Thoracic aorta (tissue), 2 donors: ENCODE measurements at regions not wholly inside any gene's neighbourhood (a gene's known extent, or its start where the extent isn't known, plus 50 kb on each side); places are given as distances from the start of the nearest gene placed in this dataset.

Experiments used
- ATAC-seq: fragments of 150-250 bp; one replicate; pipeline ENCODE4 v1.8.0; 2017; ENCODE audit warnings: low read depth; ENCODE audit not compliant: insufficient number of reproducible peaks, low FRiP score
- DNase-seq: peaks from one replicate; pipeline ENCODE4 v3.0.0-alpha.2; 2020; ENCODE audit warnings: low spot score
- H3K27ac ChIP-seq, 2 donors: fragments of 200-600 bp; sonication (generic); 1 replicate in 1 of 2; 2 replicates in 1 of 2; pipeline ENCODE4 v1.5.1; 2016; ENCODE audit warnings: mild to moderate bottlenecking in 2 of 2, moderate library complexity in 2 of 2
- H3K27me3 ChIP-seq: fragments of 200-600 bp; sonication (generic); replicated peaks from 2 replicates; pipeline ENCODE4 v1.6.0; 2016; ENCODE audit warnings: mild to moderate bottlenecking; ENCODE audit not compliant: insufficient read depth
- H3K36me3 ChIP-seq: fragments of 200-600 bp; sonication (generic); one replicate; pipeline ENCODE4 v1.5.1; 2016
- H3K4me1 ChIP-seq, 2 donors: fragments of 200-600 bp; sonication (generic); 1 replicate in 1 of 2; 2 replicates in 1 of 2; pipeline versions ENCODE4 v1.5.1 to v1.6.0; 2016; ENCODE audit warnings: low read depth in 2 of 2, mild to moderate bottlenecking in 1 of 2; ENCODE audit not compliant: control insufficient read depth in 1 of 2
- H3K4me3 ChIP-seq: fragments of 200-600 bp; sonication (generic); 2 replicates; pipeline ENCODE4 v1.5.1; 2016; ENCODE audit warnings: mild to moderate bottlenecking
- H3K9me3 ChIP-seq: fragments of 200-600 bp; sonication (generic); 2 replicates; pipeline ENCODE4 v1.5.1; 2016
- CTCF ChIP-seq: fragments of 200-600 bp; sonication (generic); IDR thresholded peaks from one replicate; pipeline ENCODE4 v1.5.1; 2019; ENCODE audit warnings: antibody characterized with exemption

DNA sequence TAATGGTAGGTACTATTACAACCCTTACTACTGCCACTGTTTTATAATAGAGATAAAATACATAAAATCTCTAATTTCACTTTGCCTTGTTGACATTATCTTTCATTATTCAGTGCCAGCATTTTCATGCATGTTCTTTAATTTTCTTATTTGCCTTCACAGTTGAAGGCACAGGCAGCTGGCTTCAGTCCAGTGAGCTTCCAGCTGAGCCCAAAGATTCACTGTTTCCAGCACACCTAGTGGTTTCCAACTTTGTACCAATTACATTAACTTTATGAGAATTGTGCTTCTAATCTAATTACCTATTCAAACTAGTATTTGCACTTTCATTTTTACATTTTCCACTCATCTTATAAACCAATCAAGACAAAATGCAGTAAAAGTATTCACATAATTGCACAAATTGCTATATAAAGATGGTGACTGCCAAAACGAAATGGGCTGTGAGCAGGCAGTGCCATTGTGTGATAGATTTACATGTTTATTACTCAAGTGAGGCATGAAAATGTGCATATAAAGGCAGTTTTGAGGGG lies 228.3 kb downstream of the MFSD1 start:
- Histone ChIP-seq H3K36me3 (no peaks in the 10 kb centered on the region), H3K27me3 (no peaks in the 10 kb centered on the region), H3K4me3 (no peak overlapping the region), H3K4me1 (no peaks in the 10 kb centered on the region), H3K27ac (no peak overlapping the region), H3K9me3 (no peaks in the 10 kb centered on the region)
- no peak for ATAC-seq
- no peak for TF ChIP-seq CTCF
- no peak for DNase-seq

- no peak overlapping the region for H3K27ac ChIP-seq
These were observed 229.2 kb downstream of the MFSD1 start for GRCh38 chr3:159030886-159031679.

GRCh38 chr3:159032311-159032710 lies 230.5 kb downstream of the MFSD1 start:
- no peak for TF ChIP-seq CTCF
- H3K4me1 ChIP-seq, result no peaks in the 10 kb centered on the region
- H3K27me3 ChIP-seq, result no peaks in the 10 kb centered on the region
- H3K36me3 ChIP-seq, result no peaks in the 10 kb centered on the region
- ATAC-seq (no peak), DNase-seq (no peak)
- no peaks in the 10 kb centered on the region for H3K9me3 ChIP-seq
- no peak overlapping the region for H3K4me3 ChIP-seq
- no peak overlapping the region for H3K27ac ChIP-seq

More at GRCh38 chr3:159030886-159031679, 229.2 kb downstream of the MFSD1 start:
- Histone ChIP-seq H3K9me3 (no peaks in the 10 kb centered on the region), H3K4me3 (no peak overlapping the region), H3K27me3 (no peaks in the 10 kb centered on the region), H3K36me3 (no peaks in the 10 kb centered on the region), H3K4me1 (no peaks in the 10 kb centered on the region)
- TF ChIP-seq CTCF, result no peak
- DNase-seq, result no peak
- ATAC-seq, result no peak

DNA sequence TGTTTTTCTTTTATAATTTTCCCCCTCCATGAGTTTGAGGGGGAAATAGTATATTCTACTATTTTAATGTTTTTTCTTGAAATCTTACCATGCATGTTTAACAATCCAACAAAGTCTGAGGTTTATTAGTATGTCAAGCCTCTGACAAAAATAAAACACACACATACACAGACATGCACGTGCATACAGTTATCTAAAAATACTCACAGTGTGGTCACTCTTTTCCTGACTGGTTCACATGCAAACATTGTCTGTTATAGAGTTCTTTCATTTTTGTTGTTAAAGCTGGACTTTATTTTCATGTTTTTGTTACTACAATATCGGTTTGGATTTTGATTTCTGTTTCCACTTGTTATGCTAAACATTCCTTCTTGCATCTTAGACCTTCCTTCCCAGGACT lies 236.6 kb downstream of the MFSD1 start:
- H3K4me3 ChIP-seq, result no peak overlapping the region
- H3K4me1 ChIP-seq, result no peaks in the 10 kb centered on the region
- TF ChIP-seq CTCF, result no peak
- no peaks in the 10 kb centered on the region for H3K27me3 ChIP-seq
- ATAC-seq, result no peak
- H3K27ac ChIP-seq, result no peak overlapping the region
- DNase-seq, result no peak
- H3K9me3 ChIP-seq, result no peaks in the 10 kb centered on the region
- H3K36me3 ChIP-seq, result no peaks in the 10 kb centered on the region

GRCh38 chr3:159039286-159039685 lies 237.4 kb downstream of the MFSD1 start:
- TF ChIP-seq CTCF, result no peak
- H3K27ac ChIP-seq, result no peak overlapping the region
- no peaks in the 10 kb centered on the region for H3K36me3 ChIP-seq
- no peaks in the 10 kb centered on the region for H3K27me3 ChIP-seq
- no peaks in the 10 kb centered on the region for H3K4me1 ChIP-seq
- ATAC-seq (no peak), DNase-seq (no peak)
- H3K9me3 ChIP-seq, result no peaks in the 10 kb centered on the region
- H3K4me3 ChIP-seq, result no peak overlapping the region
